Epithelial cell of proximal tubule (primary cell): ENCODE measurements at regions not wholly inside any gene's neighbourhood (a gene's known extent, or its start where the extent isn't known, plus 50 kb on each side); places are given as distances from the start of the nearest gene placed in this dataset.

Experiments used
- DNase-seq: peaks from one replicate; pipeline ENCODE4 v3.0.0-alpha.2; 2011; ENCODE audit warnings: low read depth
- H3K4me3 ChIP-seq: 2 replicates; pipeline ENCODE4 v1.5.1; 2011; ENCODE audit warnings: low read depth, mild to moderate bottlenecking, low read length
- TF ChIP-seq, protein P1 (sequence below): conservative IDR thresholded peaks from 2 replicates; pipeline ENCODE4 v1.5.1; 2012; ENCODE audit warnings: low read depth, mild to moderate bottlenecking, low read length

DNA sequence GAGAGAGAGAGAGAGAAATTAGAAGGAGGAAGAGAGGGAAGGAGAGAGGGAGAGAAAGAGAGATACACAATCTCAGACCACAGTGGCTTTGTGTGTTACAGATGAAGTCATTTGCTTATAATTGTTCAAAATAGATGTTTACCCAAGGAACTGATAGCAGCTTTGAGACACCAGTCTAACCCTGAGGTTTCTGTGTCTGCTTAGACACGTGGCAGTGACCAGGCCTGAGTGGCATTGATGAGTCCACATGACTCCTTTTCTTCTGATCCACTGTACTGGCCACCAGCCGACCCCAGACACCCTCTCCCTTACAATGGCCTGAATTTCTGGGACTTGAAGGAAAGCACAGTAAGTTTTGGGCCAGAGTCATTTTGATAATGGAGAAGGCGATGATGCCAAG lies 104.9 kb downstream of the DUSP10 start:
- H3K4me3 ChIP-seq, result no peak overlapping the region
- TF ChIP-seq, protein P1, sequence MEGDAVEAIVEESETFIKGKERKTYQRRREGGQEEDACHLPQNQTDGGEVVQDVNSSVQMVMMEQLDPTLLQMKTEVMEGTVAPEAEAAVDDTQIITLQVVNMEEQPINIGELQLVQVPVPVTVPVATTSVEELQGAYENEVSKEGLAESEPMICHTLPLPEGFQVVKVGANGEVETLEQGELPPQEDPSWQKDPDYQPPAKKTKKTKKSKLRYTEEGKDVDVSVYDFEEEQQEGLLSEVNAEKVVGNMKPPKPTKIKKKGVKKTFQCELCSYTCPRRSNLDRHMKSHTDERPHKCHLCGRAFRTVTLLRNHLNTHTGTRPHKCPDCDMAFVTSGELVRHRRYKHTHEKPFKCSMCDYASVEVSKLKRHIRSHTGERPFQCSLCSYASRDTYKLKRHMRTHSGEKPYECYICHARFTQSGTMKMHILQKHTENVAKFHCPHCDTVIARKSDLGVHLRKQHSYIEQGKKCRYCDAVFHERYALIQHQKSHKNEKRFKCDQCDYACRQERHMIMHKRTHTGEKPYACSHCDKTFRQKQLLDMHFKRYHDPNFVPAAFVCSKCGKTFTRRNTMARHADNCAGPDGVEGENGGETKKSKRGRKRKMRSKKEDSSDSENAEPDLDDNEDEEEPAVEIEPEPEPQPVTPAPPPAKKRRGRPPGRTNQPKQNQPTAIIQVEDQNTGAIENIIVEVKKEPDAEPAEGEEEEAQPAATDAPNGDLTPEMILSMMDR, result no peak
- no peak for DNase-seq

DNA sequence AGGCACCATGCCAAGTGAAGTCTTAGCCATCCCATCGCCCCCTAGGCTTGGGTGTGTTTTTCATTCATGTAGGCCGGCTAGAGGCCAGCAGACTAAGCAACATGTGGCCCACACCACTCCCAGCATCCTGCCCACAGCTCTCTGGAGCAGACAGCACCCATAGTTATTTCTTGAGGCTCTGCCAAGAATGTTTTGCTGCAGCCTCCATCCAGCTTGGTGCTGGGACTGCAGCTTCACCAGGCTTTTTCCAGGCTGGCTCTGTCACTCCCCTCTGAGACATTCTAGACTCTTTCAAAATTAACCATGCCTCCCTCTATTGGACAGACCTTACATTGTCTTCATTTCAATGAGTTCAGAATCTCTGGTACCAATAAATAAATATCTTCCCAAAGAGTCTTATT lies 104.2 kb downstream of the DUSP10 start:
- no peak overlapping the region for H3K4me3 ChIP-seq
- TF ChIP-seq, protein P1, result peak; percentile 25
- DNase-seq, result no peak

DNA sequence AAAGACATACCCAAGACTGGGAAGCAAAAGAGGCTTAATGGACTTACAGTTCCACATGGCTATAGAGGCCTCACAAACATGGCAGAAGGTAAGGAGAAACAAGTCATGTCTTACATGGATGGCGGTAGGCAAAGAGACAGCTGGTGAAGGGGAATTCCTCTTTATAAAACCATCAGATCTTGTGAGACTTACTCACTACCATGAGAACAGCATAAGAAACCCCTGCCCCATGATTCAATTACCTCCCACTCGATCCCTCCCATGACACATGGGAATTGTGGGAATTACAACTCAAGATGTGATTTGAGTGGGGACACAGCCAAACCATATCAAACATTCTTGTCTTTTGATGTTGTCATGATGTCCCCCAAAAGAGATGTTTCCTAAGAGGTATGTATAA lies 103.3 kb downstream of the DUSP10 start:
- H3K4me3 ChIP-seq, result no peak overlapping the region
- TF ChIP-seq, protein P1, result no peak
- no peak for DNase-seq

DNA sequence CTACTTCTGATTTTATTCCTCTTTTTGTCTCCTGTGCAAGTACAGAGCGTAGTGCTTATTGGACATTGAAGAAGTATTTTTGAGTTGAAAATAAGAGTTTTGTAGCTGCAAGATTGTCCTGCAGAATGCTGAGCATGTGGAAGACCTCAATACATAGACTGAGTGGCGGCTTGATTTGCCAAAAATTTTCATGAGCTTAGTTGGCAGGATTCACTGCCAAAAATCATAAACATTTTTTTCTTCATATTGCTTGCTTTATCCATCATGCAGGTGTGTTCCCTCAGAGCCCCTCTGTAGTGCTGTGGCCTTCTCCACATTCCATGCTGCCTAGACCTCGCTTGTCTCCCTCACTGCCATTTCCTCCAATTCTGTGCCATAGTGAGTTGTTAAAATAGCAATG lies 100.1 kb downstream of the DUSP10 start:
- H3K4me3 ChIP-seq, result no peak overlapping the region
- no peak for DNase-seq
- TF ChIP-seq, protein P1, result no peak

DNA sequence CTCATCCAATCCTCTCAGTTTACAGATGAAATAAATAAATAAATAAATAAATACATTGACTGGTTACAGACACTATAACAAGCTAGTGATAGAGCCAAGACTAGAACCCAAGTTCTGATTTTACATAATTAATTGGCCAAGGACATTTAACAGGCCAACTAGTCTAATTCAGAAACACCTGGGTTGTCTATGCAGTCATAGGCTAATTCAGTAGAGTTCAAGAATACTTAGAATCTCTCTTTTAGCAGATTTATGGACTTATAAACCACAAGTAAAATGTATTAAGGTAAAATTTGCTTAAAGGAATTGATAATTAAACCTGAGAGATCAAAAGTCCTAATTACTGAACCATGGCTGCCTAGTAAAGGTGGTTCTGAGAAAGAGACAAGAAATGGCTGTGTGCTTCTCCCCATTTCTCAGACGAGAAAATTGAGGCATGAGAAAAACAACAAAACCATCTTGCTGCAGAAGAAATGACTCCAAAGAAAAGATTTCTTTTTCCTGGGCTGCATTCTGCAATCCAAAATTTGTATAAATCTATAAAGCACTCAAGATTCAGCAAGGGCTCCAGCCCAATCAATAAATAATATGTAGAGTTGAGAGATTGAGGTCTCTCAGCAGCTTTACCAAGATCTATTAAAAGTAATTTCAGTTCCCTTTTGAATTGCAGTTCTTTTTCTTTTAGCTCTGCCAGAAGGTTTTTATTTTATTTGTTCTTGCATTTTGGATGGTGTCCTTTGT lies 98.3 kb downstream of the DUSP10 start:
- no peak overlapping the region for H3K4me3 ChIP-seq
- TF ChIP-seq, protein P1, result no peak
- DNase-seq, result no peak

DNA sequence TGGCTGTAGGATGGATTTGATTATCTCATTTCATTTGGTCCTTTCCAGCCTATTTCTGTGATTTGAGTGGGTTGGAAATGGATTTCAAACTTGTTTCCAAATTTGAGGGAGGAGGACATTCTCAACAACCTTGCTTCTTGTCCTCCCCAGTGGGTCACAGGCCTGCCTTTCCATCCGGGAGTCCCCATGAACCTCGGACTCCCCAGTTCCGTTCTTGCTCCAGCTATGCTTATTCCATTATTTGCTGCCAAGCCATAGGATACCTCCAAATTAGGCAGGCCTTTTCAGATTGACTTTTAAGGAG lies 97.8 kb downstream of the DUSP10 start:
- H3K4me3 ChIP-seq, result no peak overlapping the region
- DNase-seq, result no peak
- TF ChIP-seq, protein P1, result no peak

DNA sequence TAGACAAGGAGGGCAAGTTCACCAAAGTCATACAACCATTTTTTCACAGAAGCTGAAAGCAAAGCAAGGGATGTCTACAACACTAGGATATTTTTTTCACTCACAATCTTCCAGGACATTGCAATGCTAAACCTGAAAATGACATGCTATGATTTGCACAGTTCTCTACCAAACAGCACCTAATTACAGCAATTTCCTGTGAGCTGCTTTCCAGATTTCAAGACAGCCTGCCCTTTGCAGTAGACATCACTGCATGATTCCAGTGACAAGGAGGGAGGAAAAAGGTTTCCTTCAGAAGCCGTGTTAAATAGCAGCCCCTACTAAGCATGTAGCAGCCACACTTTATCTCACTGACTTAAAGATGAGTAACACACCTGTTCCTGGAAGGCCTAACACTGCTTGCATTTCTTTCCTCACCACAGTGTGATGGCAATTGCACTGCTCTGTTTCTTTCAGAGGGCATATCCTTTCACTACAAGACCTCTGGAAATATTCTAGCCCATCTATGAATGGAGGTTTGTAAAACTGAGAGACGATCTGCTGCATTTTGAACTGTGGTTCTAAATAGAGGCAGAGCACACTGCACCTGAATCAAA lies 97.1 kb downstream of the DUSP10 start:
- no peak overlapping the region for H3K4me3 ChIP-seq
- DNase-seq, result no peak
- TF ChIP-seq, protein P1, result no peak
